Keratinocyte (primary cell): ENCODE measurements at regions not wholly inside any gene's neighbourhood (a gene's known extent, or its start where the extent isn't known, plus 50 kb on each side); places are given as distances from the start of the nearest gene placed in this dataset.

Experiments
- DNase-seq: peaks from one replicate; pipeline ENCODE4 v3.0.0-alpha.2; 2011; ENCODE audit warnings: low read depth, missing footprints, low spot score
- FAIRE-seq: peaks from 2 replicates; lab custom pipeline; 2011; peaks lifted over from hg19 to GRCh38; lab: Jason Lieb, UNC
- H2AFZ ChIP-seq: 2 replicates; pipeline ENCODE4 v1.6.0; 2012; ENCODE audit warnings: low read length, control low read depth, inconsistent platforms; ENCODE audit not compliant: control insufficient read depth
- H3K27ac ChIP-seq: 2 replicates; pipeline ENCODE4 v1.5.1; 2011; ENCODE audit warnings: low read length; ENCODE audit not compliant: control insufficient read depth, insufficient read depth
- H3K27me3 ChIP-seq: 3 replicates; pipeline ENCODE4 v1.6.0; 2011; ENCODE audit warnings: low read length; ENCODE audit not compliant: control insufficient read depth, insufficient read depth; ENCODE audit errors: extremely low read depth
- H3K36me3 ChIP-seq, 2 experiments: 2 replicates in 1 of 2; 3 replicates in 1 of 2; pipeline ENCODE4 v1.5.1; 2011; ENCODE audit warnings: low read length in 2 of 2, mild to moderate bottlenecking in 1 of 2; ENCODE audit not compliant: control insufficient read depth in 2 of 2, insufficient read depth in 2 of 2; ENCODE audit errors: extremely low read depth in 1 of 2
- H3K4me1 ChIP-seq: 3 replicates; pipeline ENCODE4 v1.5.1; 2011; ENCODE audit warnings: low read length; ENCODE audit not compliant: control insufficient read depth, insufficient read depth; ENCODE audit errors: extremely low read depth
- H3K4me2 ChIP-seq: 3 replicates; pipeline ENCODE4 v1.6.0; 2011; ENCODE audit warnings: low read depth, low read length; ENCODE audit not compliant: control insufficient read depth, insufficient read depth; ENCODE audit errors: extremely low read depth
- H3K4me3 ChIP-seq, 3 experiments: fragments of 200-600 bp in 1 of 3; sonication (generic) in 1 of 3; 2 replicates in 2 of 3; 3 replicates in 1 of 3; pipeline ENCODE4 v1.5.1; 2011 to 2016; ENCODE audit warnings: low read length in 3 of 3, mild to moderate bottlenecking in 3 of 3, control low read depth in 2 of 3, inconsistent platforms in 1 of 3, low read depth in 1 of 3, mixed read lengths in 1 of 3, mixed run types in 1 of 3, moderate library complexity in 1 of 3; ENCODE audit not compliant: control insufficient read depth in 2 of 3, insufficient read depth in 2 of 3; ENCODE audit errors: extremely low read depth in 1 of 3
- H3K79me2 ChIP-seq: 2 replicates; pipeline ENCODE4 v1.6.0; 2012; ENCODE audit warnings: low read length; ENCODE audit not compliant: control insufficient read depth, insufficient read depth
- H3K9ac ChIP-seq: 3 replicates; pipeline ENCODE4 v1.6.0; 2011; ENCODE audit warnings: low read length; ENCODE audit not compliant: control insufficient read depth, insufficient read depth; ENCODE audit errors: extremely low read depth
- H3K9me1 ChIP-seq: 3 replicates; pipeline ENCODE4 v1.6.0; 2011; ENCODE audit warnings: low read length; ENCODE audit not compliant: control insufficient read depth, insufficient read depth; ENCODE audit errors: extremely low read depth
- H3K9me3 ChIP-seq: 2 replicates; pipeline ENCODE4 v1.5.1; 2012; ENCODE audit warnings: low read depth, low read length; ENCODE audit not compliant: control insufficient read depth
- H4K20me1 ChIP-seq: 3 replicates; pipeline ENCODE4 v1.6.0; 2011; ENCODE audit warnings: low read length; ENCODE audit not compliant: control insufficient read depth, insufficient read depth; ENCODE audit errors: extremely low read depth
- CTCF ChIP-seq, 3 experiments: IDR thresholded peaks in 1 of 3; conservative IDR thresholded peaks in 1 of 3; optimal IDR thresholded peaks in 1 of 3; 2 replicates in 2 of 3; 3 replicates in 1 of 3; pipeline versions ENCODE3 to v1.5.1; 2011; ENCODE audit warnings: low read length in 3 of 3, mild to moderate bottlenecking in 3 of 3, moderate library complexity in 2 of 3, control low read depth in 1 of 3, inconsistent platforms in 1 of 3; ENCODE audit not compliant: insufficient read depth in 2 of 3; ENCODE audit errors: extremely low read depth in 1 of 3
- EZH2 ChIP-seq: IDR thresholded peaks from one replicate; pipeline ENCODE4 v1.6.1; 2012; ENCODE audit warnings: inconsistent platforms, mild to moderate bottlenecking, low read length, moderate library complexity
- dilution Hi-C: fragments of 300-500 bp; cut with MboI; formaldehyde crosslinking; loops from one replicate; pipeline ENCODE4 v1.7.0; 2020; ENCODE audit warnings: low sequenced_read_pairs; ENCODE audit not compliant: extremely low pct_ligation_motif_present

GRCh38 chr4:78691971-78692821 lies 84.0 kb upstream of the BMP2K start:
- H3K27me3 ChIP-seq: no peaks in the 10 kb centered on the region
- FAIRE-seq (no peak), DNase-seq (no peak)
- peaks cover 14% of the 10 kb centered on the region for H3K4me1 ChIP-seq
- H3K9me1 ChIP-seq: no peaks in the 10 kb centered on the region
- TF ChIP-seq CTCF (optimal IDR thresholded peaks at IDR 0.05 in 1 of 3, IDR thresholded peaks at IDR 0.05 in 1 of 3, conservative IDR thresholded peaks at IDR 0.05 in 1 of 3; ENCODE audit: extremely low read depth in 1 of 3, insufficient read depth in 2 of 3, low read length in 3 of 3) (no peak), EZH2 (no peak)
- H3K36me3 ChIP-seq: no peaks in the 10 kb centered on the region
- no peaks in the 10 kb centered on the region for H3K79me2 ChIP-seq
- H3K4me3 ChIP-seq: no peak overlapping the region
- dilution Hi-C loops: no loop called here
- no peak overlapping the region for H3K4me2 ChIP-seq
- no peak overlapping the region for H3K9ac ChIP-seq
- no peak overlapping the region for H3K27ac ChIP-seq
- H2AFZ ChIP-seq: no peak overlapping the region
- H4K20me1 ChIP-seq: no peaks in the 10 kb centered on the region
- H3K9me3 ChIP-seq: no peaks in the 10 kb centered on the region

- no peak overlapping the region for H2AFZ ChIP-seq
- H3K36me3 ChIP-seq: no peaks in the 10 kb centered on the region
- no peak overlapping the region for H3K27ac ChIP-seq
- no peaks in the 10 kb centered on the region for H3K9me1 ChIP-seq
- no peak for TF ChIP-seq CTCF (optimal IDR thresholded peaks at IDR 0.05 in 1 of 3, IDR thresholded peaks at IDR 0.05 in 1 of 3, conservative IDR thresholded peaks at IDR 0.05 in 1 of 3; ENCODE audit: extremely low read depth in 1 of 3, insufficient read depth in 2 of 3, low read length in 3 of 3)
- TF ChIP-seq EZH2: no peak
- FAIRE-seq (no peak), DNase-seq (no peak)
- H4K20me1 ChIP-seq: no peaks in the 10 kb centered on the region
- no peaks in the 10 kb centered on the region for H3K9me3 ChIP-seq
- H3K27me3 ChIP-seq: no peaks in the 10 kb centered on the region
- H3K9ac ChIP-seq: no peak overlapping the region
- H3K4me2 ChIP-seq: no peak overlapping the region
- dilution Hi-C loops: no loop called here
- no peak overlapping the region for H3K4me3 ChIP-seq
- H3K79me2 ChIP-seq: no peaks in the 10 kb centered on the region
- H3K4me1 ChIP-seq: peaks cover 13% of the 10 kb centered on the region
Measured at GRCh38 chr4:78692822-78693170, 83.4 kb upstream of the BMP2K start.
